HL-60/S4 (cell line): ENCODE measurements at regions not wholly inside any gene's neighbourhood (a gene's known extent, or its start where the extent isn't known, plus 50 kb on each side); places are given as distances from the start of the nearest gene placed in this dataset.

Experiments
- in situ Hi-C: fragments of 300-500 bp; cut with MboI; formaldehyde crosslinking; loops from 2 replicates; pipeline ENCODE4 v1.14.3; 2022; ENCODE audit warnings: low sequenced_read_pairs

DNA sequence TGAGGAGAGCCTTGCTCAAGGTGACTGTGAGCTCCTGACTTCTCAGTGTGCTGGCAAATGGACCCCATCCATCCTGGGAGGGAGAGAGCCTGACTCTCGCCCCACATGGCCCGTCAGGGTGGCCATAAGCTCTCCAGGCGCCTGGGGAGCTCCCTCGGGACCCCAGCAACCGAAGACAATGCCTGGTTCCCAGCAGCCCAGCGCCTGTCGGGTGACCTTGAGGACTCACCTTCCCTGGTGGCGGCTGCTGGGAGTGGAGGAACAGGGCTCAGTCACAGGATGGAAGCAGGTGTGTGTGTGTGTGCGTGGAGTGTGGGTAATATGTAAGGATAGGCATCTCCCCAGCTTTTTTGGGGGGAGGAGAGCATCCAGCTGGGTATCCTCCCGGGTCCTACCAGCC lies 190.3 kb downstream of the MELK start:
- in situ Hi-C loops = no loop called here

DNA sequence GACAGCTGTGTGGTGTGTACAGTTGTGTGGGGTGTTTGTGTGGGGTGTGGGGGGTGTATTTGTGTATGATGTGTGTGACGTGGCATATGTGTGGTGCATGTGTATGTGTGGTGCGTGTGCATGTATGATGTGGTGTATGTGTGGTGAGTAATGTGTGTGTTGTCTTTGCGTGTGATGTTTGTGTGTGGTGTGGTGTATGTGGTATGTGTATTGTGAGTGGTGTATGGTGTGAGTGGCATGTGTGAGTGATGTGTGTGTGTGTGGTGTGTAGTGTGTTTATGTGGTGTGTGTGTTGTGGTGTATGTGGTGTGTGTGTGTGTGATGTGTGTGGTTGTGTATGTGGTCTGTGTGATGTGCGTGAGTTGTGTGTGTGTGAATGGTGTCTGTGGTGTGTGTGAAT lies 191.1 kb downstream of the MELK start:
- in situ Hi-C loops = no loop called here

GRCh38 chr9:36764364-36765076 lies 191.8 kb downstream of the MELK start:
- in situ Hi-C loops = no loop called here

GRCh38 chr9:36765077-36765390 lies 192.3 kb downstream of the MELK start:
- in situ Hi-C loops = no loop called here

- in situ Hi-C loops = no loop called here
Measured at GRCh38 chr9:36765468-36766341, 193.0 kb downstream of the MELK start.

- in situ Hi-C loops = no loop called here
Measured at GRCh38 chr9:36768677-36769076, 196.0 kb downstream of the MELK start.

DNA sequence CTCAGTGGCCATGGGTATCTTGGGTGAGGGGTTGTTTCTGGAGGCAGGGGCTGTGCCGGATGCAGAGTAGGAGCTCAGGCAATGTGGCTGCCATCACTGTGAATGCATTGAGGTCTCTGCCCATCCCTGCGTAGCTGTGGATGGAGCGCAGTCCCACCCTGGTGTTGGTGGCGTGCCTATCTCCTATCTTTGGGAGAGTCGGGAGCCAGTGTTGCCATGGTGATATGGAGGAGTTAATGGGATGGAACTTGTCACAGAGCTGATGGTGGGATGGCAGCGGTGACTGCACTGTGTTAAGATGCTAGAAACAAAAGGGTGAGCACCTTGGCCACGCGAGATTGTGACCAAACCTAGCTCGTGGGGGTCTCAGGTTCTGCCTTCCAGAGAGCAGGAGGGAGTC lies 197.3 kb downstream of the MELK start:
- in situ Hi-C loops = no loop called here

DNA sequence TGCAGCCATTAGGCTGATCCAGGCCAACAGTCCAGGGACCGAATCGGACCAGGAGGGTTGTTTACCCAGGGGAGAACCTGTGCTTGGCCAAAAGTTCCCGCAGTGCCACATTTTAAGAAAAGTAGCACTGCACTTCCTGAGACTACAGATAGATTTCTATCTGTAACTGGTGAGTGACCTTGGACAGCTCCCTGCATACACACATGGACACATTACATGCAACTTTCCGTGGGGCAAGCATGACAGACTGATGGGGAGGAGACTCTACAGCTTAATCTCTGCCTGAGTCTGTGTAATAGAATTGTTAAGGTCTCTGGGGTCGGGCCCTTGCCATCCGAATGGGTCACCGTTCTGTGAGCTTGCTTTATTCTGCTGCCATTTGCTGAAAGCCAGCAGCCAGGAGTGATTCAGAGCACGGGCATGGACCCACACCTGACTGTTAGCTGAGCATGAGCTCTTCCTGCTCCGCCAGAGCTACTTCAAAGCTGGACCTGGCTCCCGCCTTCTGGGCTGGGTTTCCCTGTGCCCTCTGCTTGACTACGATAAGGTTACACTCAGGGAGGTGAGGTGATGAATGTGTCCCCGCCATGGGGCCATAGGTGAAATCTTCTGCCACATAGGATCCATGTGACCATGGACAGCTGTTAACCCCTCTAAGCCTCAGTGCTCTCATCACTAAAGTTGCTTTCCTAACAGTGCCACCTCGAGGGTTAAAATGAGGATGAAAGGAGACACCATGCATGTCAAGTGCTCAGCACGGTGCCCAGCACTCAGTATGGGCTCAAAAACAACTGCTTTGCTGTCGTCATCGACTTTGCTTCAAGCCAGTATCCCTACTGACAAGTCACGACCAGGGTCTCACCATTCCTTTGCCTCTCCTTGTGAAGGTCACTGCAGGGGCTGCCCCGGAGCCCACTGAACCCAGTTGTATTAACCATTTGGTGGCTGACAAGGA lies 200.0 kb downstream of the MELK start:
- in situ Hi-C loops = no loop called here

DNA sequence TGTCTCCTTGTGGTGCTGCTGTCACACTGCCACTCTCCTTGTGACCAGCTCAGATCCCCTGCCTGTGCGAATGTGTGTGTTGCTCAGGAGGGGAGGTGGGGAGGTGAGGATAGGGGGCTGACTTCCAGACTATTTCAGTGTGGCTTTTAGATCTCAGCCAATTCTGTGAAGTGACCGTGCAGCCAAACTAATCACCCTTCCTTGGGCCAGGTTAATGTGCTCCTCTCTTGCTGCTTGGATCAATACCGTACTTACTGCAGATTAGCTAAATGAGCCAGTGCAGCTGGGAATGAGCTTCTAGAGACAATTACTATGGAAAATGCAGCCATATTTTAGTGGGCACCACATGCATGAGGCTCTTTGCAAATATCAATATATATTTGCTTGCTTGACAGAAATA lies 206.0 kb downstream of the MELK start:
- in situ Hi-C loops = no loop called here

DNA sequence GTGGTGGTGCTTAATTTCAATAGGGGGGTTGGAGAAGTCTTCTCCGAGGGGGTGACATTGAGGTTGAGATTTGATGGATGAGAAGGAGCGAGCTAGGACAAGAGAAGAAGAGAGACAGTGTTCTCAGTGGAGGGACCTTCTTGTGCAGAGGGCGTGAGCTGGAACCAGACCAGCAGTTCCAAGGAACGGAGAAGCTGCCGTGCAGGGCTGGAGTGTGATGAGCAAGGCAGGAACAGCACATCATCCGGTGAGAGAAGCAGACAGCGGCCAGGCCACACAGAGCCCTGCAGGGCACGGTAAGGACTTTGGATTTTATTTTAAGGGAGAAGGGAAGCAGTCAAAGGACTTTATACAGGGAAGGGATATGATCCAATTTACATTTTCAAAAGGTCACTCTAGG lies 206.9 kb downstream of the MELK start:
- in situ Hi-C loops = no loop called here

DNA sequence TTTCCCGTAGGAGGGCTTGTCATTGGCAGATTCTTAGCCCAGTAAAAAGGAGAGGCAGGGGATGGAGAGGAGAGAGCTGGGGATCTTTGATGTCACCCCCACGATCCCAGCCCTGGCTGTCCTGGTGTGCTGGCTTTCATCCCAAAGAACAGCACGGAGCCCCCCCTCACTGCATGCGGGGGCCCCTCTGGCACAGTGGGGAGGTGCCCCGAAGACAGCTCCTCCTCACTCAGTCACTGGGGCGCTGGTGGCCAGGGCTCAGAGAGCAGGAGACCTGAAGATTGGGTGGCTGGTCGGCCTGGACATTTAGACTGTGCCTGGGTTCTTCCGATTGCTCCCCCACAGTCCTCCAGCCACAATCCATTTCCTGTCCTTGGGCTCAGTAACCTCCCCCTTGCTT lies 207.5 kb downstream of the MELK start:
- in situ Hi-C loops = no loop called here

GRCh38 chr9:36781533-36781932 lies 208.8 kb downstream of the MELK start:
- in situ Hi-C loops = no loop called here
